SU-DHL-6 (cell line): ENCODE measurements at regions not wholly inside any gene's neighbourhood (a gene's known extent, or its start where the extent isn't known, plus 50 kb on each side); places are given as distances from the start of the nearest gene placed in this dataset.
"Not testable (repeated sequence)": the region's sequence is repeated elsewhere in the genome, so short reads cannot be mapped to it uniquely, and the experiment has no call there.

Experiments
- H2AFZ ChIP-seq: fragments of 200-600 bp; sonication (generic); 2 replicates; pipeline ENCODE4 v1.6.1; 2014; ENCODE audit warnings: low read depth, mild to moderate bottlenecking, moderate library complexity, mixed read lengths, antibody characterized with exemption, low read length; ENCODE audit not compliant: severe bottlenecking
- H3F3A ChIP-seq: fragments of 200-600 bp; shearing (Covaris generic); 2 replicates; pipeline ENCODE4 v1.6.0; 2016; ENCODE audit warnings: antibody characterized with exemption, mild to moderate bottlenecking; ENCODE audit not compliant: insufficient read depth
- H3K27ac ChIP-seq: fragments of 200-600 bp; sonication (generic); 2 replicates; pipeline ENCODE4 v1.5.1; 2016; ENCODE audit warnings: low read depth, mild to moderate bottlenecking, low read length, moderate library complexity, mixed read lengths
- H3K27me3 ChIP-seq: fragments of 200-600 bp; sonication (generic), shearing (Covaris generic); 2 replicates; pipeline ENCODE4 v1.6.0; 2014; ENCODE audit warnings: mild to moderate bottlenecking, low read length
- H3K36me3 ChIP-seq: fragments of 200-600 bp; sonication (generic); 2 replicates; pipeline ENCODE4 v1.6.1; 2014; ENCODE audit warnings: mild to moderate bottlenecking, low read length, mixed read lengths
- H3K4me2 ChIP-seq: fragments of 300-600, 200-600 bp; shearing (Covaris generic), sonication (generic); 2 replicates; pipeline ENCODE4 v1.6.0; 2014; ENCODE audit warnings: low read length, low read depth, mild to moderate bottlenecking; ENCODE audit not compliant: poor library complexity, severe bottlenecking
- H3K4me3 ChIP-seq: fragments of 200-600 bp; sonication (generic); 2 replicates; pipeline ENCODE4 v1.5.1; 2014; ENCODE audit warnings: antibody characterized with exemption, low read length, mild to moderate bottlenecking, mixed read lengths; ENCODE audit not compliant: insufficient read depth, poor library complexity, severe bottlenecking
- H3K79me2 ChIP-seq: fragments of 200-600 bp; sonication (generic); 2 replicates; pipeline ENCODE4 v1.6.1; 2014; ENCODE audit warnings: mild to moderate bottlenecking, low read length, moderate library complexity; ENCODE audit not compliant: insufficient read depth
- H3K9ac ChIP-seq: fragments of 200-600 bp; sonication (generic); 2 replicates; pipeline ENCODE4 v1.7.0; 2014; ENCODE audit warnings: mild to moderate bottlenecking, low read length
- H3K9me2 ChIP-seq: fragments of 200-600 bp; sonication (generic); replicated peaks from 2 replicates; pipeline ENCODE4 v1.6.1; 2014; ENCODE audit warnings: low read length; ENCODE audit not compliant: insufficient read depth
- H3K9me3 ChIP-seq: fragments of 200-600 bp; sonication (generic); 2 replicates; pipeline ENCODE4 v1.6.1; 2014; ENCODE audit warnings: low read length, mixed read lengths; ENCODE audit not compliant: insufficient read depth
- H4K20me1 ChIP-seq: fragments of 200-600 bp; sonication (generic); 2 replicates; pipeline ENCODE4 v1.6.1; 2014; ENCODE audit warnings: low read depth, mild to moderate bottlenecking, antibody characterized with exemption, low read length, moderate library complexity, mixed read lengths
- CTCF ChIP-seq: fragments of 200-600 bp; sonication (generic); IDR thresholded peaks from one replicate; pipeline ENCODE4 v1.5.1; 2017; ENCODE audit warnings: antibody characterized with exemption, mild to moderate bottlenecking, low read length, moderate library complexity; ENCODE audit not compliant: insufficient read depth, poor library complexity, severe bottlenecking
- EZH2phosphoT487 ChIP-seq: fragments of 200-600 bp; sonication (generic), shearing (Covaris generic); conservative IDR thresholded peaks from 2 replicates; pipeline ENCODE4 v1.6.1; 2018; ENCODE audit warnings: mild to moderate bottlenecking, antibody characterized with exemption, low read length, moderate library complexity, mixed read lengths

- H3K9ac ChIP-seq, H3K27me3 ChIP-seq, H3K36me3 ChIP-seq, H3K4me3 ChIP-seq, H3K4me2 ChIP-seq, H3F3A ChIP-seq, H3K9me2 ChIP-seq, H2AFZ ChIP-seq, H3K27ac ChIP-seq, H3K9me3 ChIP-seq, H3K79me2 ChIP-seq, H4K20me1 ChIP-seq: not testable (repeated sequence)
These were observed 165.4 kb upstream of the JADE1 start for GRCh38 chr4:128644107-128644506.

DNA sequence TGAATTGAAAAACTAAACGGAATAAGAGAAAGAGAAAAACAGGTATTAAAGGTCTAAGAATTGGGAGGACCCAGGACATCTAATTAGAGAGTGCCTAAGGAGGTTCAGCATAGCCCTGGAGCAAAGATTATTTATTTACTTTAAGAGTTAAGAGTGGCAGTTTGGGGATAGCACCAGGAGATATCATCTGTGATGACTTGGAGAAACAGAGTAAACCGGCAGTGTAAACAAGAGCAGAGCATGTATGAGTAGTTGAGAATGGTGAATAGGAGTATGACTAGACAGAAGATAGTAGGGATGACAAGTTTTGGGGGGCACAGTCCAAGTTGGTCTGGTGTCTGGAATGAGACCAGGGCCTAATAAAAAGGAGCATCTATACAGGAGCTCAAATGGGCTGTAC lies 167.9 kb upstream of the JADE1 start:
- H2AFZ ChIP-seq, H4K20me1 ChIP-seq, H3K9me3 ChIP-seq, H3K9ac ChIP-seq, H3K27ac ChIP-seq, H3K4me2 ChIP-seq, H3K4me3 ChIP-seq, H3K9me2 ChIP-seq, H3K27me3 ChIP-seq, H3F3A ChIP-seq, H3K79me2 ChIP-seq, H3K36me3 ChIP-seq: not testable (repeated sequence)

DNA sequence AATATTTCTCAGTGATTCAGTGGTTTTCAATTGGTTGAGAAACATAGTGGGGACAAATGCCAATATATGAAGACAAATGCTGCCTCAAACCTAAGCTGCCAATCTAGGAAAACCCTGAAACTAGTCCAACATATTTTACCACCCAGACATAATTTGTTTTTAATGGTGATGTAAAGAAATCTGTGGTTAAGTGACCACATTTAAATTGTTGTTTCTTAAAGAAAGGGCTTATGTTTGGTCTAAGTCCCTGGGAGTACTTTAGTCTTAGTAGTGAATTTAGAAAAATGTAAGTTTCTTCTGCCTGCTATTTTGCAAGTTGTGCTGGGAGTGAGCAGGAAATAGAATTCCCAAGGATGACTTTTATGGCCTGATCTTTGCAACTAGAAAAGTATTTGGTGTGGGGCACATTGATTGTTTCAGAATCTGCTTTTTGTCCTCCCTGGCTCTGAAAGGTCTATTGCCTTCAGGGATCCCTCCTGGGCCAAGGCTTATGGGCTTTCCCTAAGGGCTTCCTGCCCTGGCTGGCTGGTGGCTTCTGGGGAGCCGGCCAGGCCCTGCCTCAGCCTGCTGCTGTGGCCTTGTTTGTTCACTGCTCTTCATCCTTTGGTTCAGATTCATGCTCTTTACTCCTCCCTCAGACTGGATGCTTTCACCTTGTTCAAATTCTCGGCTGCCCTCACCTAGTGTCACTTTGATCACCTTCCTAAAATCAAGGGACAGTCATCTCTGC lies 169.8 kb upstream of the JADE1 start:
- H3F3A ChIP-seq = no peaks in the 10 kb centered on the region
- no peak overlapping the region for H3K9ac ChIP-seq
- H3K4me3 ChIP-seq = no peak overlapping the region
- H3K27ac ChIP-seq = no peak overlapping the region
- no peaks in the 10 kb centered on the region for H3K36me3 ChIP-seq
- no peaks in the 10 kb centered on the region for H3K27me3 ChIP-seq
- TF ChIP-seq EZH2phosphoT487 (no peak), CTCF (no peak)
- no peak overlapping the region for H3K4me2 ChIP-seq
- H2AFZ ChIP-seq = no peak overlapping the region
- H3K9me3 ChIP-seq = no peaks in the 10 kb centered on the region
- H4K20me1 ChIP-seq = no peaks in the 10 kb centered on the region
- H3K9me2 ChIP-seq = no peaks in the 10 kb centered on the region
- H3K79me2 ChIP-seq = no peaks in the 10 kb centered on the region

- H3K79me2 ChIP-seq = no peaks in the 10 kb centered on the region
- H3K4me2 ChIP-seq = no peak overlapping the region
- no peak overlapping the region for H3K4me3 ChIP-seq
- no peaks in the 10 kb centered on the region for H4K20me1 ChIP-seq
- no peaks in the 10 kb centered on the region for H3F3A ChIP-seq
- H3K9me2 ChIP-seq = no peaks in the 10 kb centered on the region
- no peak overlapping the region for H2AFZ ChIP-seq
- H3K27me3 ChIP-seq = no peaks in the 10 kb centered on the region
- no peaks in the 10 kb centered on the region for H3K9me3 ChIP-seq
- no peak for TF ChIP-seq CTCF
- TF ChIP-seq EZH2phosphoT487 = no peak
- no peaks in the 10 kb centered on the region for H3K36me3 ChIP-seq
- H3K9ac ChIP-seq = no peak overlapping the region
- no peak overlapping the region for H3K27ac ChIP-seq
These were observed 172.6 kb upstream of the JADE1 start for GRCh38 chr4:128636906-128637305.
